ENCODE measurements at regions not wholly inside any gene's neighbourhood (a gene's known extent, or its start where the extent isn't known, plus 50 kb on each side); places are given as distances from the start of the nearest gene placed in this dataset.

DNA sequence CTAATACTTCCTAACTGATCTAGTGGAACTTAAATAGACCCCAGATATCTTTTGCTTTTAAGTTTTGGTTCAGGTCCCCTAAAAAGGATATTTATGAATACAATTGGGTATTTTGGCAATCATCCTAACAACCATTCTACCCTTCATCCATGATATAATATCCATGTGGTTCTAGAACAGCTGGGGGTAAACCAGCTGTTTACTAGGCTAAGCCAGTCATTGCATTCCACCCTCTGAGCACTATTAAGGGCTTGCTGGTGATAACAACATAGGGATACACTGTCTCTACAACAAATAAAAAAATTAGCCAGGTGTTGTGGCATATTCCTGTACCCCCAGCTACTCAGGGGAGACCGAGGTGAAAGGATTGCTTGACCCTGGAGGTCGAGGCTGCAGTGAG is 54.8 kb upstream of the MAPK10 start:
- TF ChIP-seq, protein P1, sequence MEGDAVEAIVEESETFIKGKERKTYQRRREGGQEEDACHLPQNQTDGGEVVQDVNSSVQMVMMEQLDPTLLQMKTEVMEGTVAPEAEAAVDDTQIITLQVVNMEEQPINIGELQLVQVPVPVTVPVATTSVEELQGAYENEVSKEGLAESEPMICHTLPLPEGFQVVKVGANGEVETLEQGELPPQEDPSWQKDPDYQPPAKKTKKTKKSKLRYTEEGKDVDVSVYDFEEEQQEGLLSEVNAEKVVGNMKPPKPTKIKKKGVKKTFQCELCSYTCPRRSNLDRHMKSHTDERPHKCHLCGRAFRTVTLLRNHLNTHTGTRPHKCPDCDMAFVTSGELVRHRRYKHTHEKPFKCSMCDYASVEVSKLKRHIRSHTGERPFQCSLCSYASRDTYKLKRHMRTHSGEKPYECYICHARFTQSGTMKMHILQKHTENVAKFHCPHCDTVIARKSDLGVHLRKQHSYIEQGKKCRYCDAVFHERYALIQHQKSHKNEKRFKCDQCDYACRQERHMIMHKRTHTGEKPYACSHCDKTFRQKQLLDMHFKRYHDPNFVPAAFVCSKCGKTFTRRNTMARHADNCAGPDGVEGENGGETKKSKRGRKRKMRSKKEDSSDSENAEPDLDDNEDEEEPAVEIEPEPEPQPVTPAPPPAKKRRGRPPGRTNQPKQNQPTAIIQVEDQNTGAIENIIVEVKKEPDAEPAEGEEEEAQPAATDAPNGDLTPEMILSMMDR (IDR thresholded peaks at IDR 0.05; ENCODE audit: low read depth, low read length, missing input control): no peak
- TF ChIP-seq SP1 (IDR thresholded peaks at IDR 0.05): no peak
- no peak for TF ChIP-seq EGR1 (IDR thresholded peaks at IDR 0.05; ENCODE audit: low read depth in 2 of 2)
- TF ChIP-seq JUND (IDR thresholded peaks at IDR 0.05): no peak
- TF ChIP-seq, protein P2, sequence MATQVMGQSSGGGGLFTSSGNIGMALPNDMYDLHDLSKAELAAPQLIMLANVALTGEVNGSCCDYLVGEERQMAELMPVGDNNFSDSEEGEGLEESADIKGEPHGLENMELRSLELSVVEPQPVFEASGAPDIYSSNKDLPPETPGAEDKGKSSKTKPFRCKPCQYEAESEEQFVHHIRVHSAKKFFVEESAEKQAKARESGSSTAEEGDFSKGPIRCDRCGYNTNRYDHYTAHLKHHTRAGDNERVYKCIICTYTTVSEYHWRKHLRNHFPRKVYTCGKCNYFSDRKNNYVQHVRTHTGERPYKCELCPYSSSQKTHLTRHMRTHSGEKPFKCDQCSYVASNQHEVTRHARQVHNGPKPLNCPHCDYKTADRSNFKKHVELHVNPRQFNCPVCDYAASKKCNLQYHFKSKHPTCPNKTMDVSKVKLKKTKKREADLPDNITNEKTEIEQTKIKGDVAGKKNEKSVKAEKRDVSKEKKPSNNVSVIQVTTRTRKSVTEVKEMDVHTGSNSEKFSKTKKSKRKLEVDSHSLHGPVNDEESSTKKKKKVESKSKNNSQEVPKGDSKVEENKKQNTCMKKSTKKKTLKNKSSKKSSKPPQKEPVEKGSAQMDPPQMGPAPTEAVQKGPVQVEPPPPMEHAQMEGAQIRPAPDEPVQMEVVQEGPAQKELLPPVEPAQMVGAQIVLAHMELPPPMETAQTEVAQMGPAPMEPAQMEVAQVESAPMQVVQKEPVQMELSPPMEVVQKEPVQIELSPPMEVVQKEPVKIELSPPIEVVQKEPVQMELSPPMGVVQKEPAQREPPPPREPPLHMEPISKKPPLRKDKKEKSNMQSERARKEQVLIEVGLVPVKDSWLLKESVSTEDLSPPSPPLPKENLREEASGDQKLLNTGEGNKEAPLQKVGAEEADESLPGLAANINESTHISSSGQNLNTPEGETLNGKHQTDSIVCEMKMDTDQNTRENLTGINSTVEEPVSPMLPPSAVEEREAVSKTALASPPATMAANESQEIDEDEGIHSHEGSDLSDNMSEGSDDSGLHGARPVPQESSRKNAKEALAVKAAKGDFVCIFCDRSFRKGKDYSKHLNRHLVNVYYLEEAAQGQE (IDR thresholded peaks at IDR 0.05): no peak
- TF ChIP-seq, protein P3, sequence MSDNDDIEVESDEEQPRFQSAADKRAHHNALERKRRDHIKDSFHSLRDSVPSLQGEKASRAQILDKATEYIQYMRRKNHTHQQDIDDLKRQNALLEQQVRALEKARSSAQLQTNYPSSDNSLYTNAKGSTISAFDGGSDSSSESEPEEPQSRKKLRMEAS (IDR thresholded peaks at IDR 0.05): no peak
- TF ChIP-seq GABPA (IDR thresholded peaks at IDR 0.05 in 1 of 2, conservative IDR thresholded peaks at IDR 0.05 in 1 of 2): no peak
- no peak for TF ChIP-seq FOXA2 (IDR thresholded peaks at IDR 0.05)
- no peak for TF ChIP-seq RAD21 (IDR thresholded peaks at IDR 0.05)
